GM19239 (cell line): ENCODE measurements at regions not wholly inside any gene's neighbourhood (a gene's known extent, or its start where the extent isn't known, plus 50 kb on each side); places are given as distances from the start of the nearest gene placed in this dataset.
"Not testable (repeated sequence)": the region's sequence is repeated elsewhere in the genome, so short reads cannot be mapped to it uniquely, and the experiment has no call there.

ENCODE experiments used
- DNase-seq: peaks from one replicate; pipeline ENCODE4 v3.0.0; 2011; ENCODE audit warnings: low spot score; ENCODE audit not compliant: insufficient read length
- FAIRE-seq: peaks from 2 replicates; lab custom pipeline; 2011; peaks lifted over from hg19 to GRCh38; lab: Jason Lieb, UNC

DNA sequence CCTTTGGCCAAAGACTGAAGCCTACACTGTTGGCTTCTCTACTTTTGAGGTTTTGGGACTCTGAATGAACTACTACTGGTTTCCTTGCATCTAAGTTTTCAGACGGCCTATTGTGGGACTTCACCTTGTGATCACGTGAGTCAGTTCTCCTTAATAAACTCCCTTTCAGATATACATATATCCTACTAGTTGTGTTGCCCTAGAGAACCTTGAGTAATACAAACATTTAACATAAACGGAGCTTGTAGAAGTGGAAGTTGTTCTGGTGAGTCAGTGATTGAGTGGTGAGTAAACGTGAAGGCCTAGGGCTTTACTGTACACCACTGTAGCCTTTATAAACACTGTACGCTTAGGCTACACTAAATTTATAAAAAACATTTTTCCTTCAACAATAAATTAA is 107.2 kb upstream of the CDH2 start:
- FAIRE-seq: no peak
- DNase-seq: no peak

DNA sequence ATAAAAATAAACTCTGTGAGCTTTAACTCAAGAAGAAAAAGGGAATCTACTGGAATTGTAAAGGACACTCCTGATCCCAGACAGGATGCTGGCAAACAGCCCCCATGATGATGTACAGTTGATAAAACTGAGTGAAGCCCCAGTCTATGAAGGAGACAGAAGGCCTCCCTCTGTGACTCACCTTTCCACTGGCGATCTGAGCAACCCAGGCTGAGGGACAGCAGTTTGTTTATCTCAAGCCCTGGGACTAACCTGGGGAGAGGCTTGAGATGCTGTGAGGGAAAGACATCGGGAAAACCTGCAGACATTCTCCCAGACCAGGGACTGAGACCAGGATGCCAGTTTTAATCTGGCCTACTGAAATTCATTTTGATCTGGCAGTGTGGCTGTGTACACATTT is 104.5 kb upstream of the CDH2 start:
- DNase-seq (no peak), FAIRE-seq (no peak)

DNA sequence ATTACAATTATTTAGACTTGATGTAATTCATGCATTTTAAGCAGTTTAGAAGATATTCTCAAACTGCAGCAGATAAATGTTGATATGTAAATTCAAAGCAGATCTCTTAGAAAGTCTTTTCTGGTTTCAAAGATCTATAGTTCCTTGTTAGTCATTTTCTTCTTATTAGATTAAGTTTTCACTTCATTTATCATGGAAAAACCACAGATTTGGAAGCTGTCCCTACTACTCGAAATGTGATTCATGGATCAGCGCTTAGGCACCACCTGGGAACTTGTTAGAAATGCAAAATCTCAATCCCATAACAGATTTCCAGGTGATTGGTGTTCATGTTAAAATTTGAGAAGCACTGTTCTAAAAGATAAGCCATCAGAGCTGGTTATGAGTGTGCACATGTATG is 92.8 kb upstream of the CDH2 start:
- FAIRE-seq (no peak), DNase-seq (no peak)

DNA sequence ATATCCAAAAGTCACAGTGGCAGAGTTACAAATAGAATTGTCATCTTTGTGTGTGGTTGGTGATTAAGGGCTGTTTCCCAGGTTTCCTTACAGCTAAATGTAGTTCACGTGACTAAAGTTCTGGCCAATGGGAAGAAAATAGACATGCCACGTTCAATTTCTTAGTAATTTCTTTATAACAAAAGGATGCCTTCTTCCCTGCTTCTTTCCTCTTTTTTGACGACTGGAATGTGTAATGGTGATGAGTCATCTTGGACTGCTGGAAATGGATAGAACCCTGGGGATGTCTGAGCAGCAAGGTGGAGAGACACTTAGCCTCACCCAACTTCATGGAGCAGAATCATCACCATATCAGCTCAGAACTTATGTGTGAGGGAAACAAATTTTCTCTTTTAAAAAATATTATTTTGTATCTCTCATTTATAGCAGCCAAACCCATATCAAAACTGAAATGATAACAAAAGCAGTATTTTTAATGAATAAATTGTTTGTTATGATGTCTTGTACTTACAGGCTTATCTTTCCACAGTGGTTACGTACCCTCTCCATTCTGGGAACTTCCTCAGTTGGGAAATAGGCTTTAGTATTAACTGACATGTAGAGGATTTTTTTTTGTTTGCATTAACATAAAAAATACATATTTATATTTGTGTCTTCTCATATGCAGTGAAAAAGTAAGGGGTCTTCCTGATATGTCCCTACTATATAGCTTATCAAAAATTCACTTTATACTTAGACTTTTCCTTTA is 91.1 kb upstream of the CDH2 start:
- FAIRE-seq: no peak
- DNase-seq: no peak

DNA sequence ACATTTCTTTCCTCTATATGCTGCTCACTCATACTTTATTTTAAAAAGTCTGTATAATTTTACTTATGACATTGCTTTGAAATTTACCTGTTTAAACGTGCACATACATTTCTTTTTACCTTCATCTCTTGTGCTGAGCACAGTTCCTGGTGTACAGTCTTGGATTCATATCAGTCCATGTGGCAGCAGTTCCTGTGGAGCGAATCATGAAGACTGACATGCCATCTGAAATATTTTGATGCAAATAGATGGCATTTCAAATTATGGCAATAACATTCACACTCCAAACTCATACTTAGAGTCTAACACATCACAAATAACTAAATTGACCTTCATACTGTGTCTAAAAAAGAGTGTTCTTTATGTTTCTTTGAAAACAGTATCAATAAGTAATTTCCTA is 90.3 kb upstream of the CDH2 start:
- no peak for DNase-seq
- no peak for FAIRE-seq

DNA sequence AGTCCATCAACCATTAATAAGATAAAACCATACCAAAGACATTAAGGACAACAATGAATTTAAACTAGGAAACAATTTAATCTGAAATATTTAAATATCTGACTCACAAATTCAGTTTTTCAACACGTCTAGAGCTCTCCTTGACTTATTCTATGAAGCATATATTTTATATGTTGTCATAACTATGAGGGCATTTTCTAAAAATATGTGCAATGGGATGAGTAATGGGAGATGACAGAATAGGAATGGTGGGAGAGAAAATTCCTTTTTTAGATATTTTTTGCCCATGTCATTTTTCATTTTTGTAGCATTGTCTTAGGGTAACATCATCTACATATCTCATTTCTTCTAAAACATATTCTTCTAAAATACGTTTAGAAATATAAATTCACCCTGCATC is 79.2 kb upstream of the CDH2 start:
- FAIRE-seq (no peak), DNase-seq (no peak)

DNA sequence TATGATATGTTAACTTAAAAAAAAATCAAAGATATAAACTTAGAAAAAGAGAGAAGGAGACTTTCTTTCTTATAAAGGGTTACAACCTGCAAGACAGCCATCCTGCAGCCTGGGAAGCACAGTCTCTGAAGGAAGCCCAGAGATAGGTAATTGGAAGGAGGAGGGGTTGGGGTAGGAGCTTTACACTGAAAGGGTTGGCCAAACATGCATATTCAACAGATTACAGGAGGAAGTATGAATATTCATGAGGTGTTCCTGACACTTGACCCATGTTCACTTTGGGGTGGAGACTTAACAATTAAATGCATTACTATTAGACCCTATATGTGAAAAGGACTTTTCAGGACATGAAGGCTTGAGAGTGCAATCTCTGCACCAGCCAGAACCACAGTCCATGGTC is 71.7 kb upstream of the CDH2 start:
- no peak for DNase-seq
- no peak for FAIRE-seq

DNA sequence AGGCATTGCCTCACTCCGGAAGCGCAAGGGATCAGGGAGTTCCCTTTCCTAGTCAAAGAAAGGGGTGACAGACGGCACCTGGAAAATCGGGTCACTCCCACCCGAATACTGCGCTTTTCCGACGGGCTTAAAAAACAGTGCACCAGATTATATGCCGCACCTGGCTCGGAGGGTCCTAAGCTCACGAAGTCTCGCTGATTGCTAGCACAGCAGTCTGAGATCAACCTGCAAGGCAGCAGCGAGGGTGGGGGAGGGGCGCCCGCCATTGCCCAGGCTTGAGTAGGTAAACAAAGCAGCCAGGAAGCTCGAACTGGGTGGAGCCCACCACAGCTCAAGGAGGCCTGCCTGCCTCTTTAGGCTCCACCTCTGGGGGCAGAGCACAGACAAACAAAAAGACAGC is 63.7 kb upstream of the CDH2 start:
- DNase-seq, FAIRE-seq: not testable (repeated sequence)

DNA sequence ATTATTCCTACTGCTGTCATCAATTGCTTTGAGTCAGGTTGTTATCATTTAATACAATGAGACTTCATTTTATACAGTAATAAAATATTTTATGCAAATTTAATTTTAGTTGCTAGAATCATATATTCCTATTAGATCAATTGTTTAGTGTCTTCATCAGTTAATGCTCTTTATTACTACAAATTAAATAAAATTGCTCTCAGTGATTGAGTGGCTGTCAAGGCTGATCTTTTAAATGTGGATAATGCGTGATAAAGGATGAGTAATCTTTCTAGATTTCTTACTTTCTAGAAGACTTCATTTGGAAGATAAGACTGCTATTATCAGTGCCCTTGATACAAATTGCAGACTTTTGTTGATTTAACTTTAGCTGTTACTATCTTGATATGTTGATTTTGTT is 59.6 kb upstream of the CDH2 start:
- FAIRE-seq: no peak

More for the DNA sequence above, 59.6 kb upstream of the CDH2 start:
- no peak for DNase-seq
